ENCODE measurements at regions not wholly inside any gene's neighbourhood (a gene's known extent, or its start where the extent isn't known, plus 50 kb on each side); places are given as distances from the start of the nearest gene placed in this dataset.

- H3K4me3 ChIP-seq (ENCODE audit: low read depth, low read length) = no peak overlapping the region
- ChIA-PET CTCF (no interaction called here), POLR2A (no interaction called here)
- no peak for TF ChIP-seq CTCF (IDR thresholded peaks at IDR 0.05; ENCODE audit: insufficient read depth, low read length, missing control alignments)
- DNase-seq (ENCODE audit: low read depth, low spot score) = no peak
These were observed 287.9 kb upstream of the CDIN1 start for GRCh38 chr15:36291501-36291900.

- no peak for DNase-seq (ENCODE audit: low read depth, low spot score)
- CTCF ChIA-PET = interaction anchor here (1.0 kb wide), 1 partner anchor 14 kb away, joined by 3 read pairs; no protein-coding TSS in a partner anchor
- TF ChIP-seq CTCF (IDR thresholded peaks at IDR 0.05; ENCODE audit: insufficient read depth, low read length, missing control alignments) = no peak
- H3K4me3 ChIP-seq (ENCODE audit: low read depth, low read length) = no peak overlapping the region
- POLR2A ChIA-PET = no interaction called here
These were observed 285.1 kb upstream of the CDIN1 start for GRCh38 chr15:36294359-36294758.

GRCh38 chr15:36301947-36302346 lies 277.5 kb upstream of the CDIN1 start:
- ChIA-PET CTCF (no interaction called here), POLR2A (no interaction called here)
- DNase-seq (ENCODE audit: low read depth, low spot score) = no peak
- no peak for TF ChIP-seq CTCF (IDR thresholded peaks at IDR 0.05; ENCODE audit: insufficient read depth, low read length, missing control alignments)
- H3K4me3 ChIP-seq (ENCODE audit: low read depth, low read length) = no peak overlapping the region

GRCh38 chr15:36313021-36313420 lies 266.4 kb upstream of the CDIN1 start:
- no peak overlapping the region for H3K4me3 ChIP-seq (ENCODE audit: low read depth, low read length)
- ChIA-PET POLR2A (no interaction called here), CTCF (no interaction called here)
- TF ChIP-seq CTCF (IDR thresholded peaks at IDR 0.05; ENCODE audit: insufficient read depth, low read length, missing control alignments) = no peak
- no peak for DNase-seq (ENCODE audit: low read depth, low spot score)

GRCh38 chr15:36313736-36314280 lies 265.6 kb upstream of the CDIN1 start:
- TF ChIP-seq CTCF (IDR thresholded peaks at IDR 0.05; ENCODE audit: insufficient read depth, low read length, missing control alignments) = no peak
- H3K4me3 ChIP-seq (ENCODE audit: low read depth, low read length) = no peak overlapping the region
- DNase-seq (ENCODE audit: low read depth, low spot score) = no peak
- POLR2A ChIA-PET = no interaction called here
- CTCF ChIA-PET = no interaction called here

GRCh38 chr15:36315649-36316048 lies 263.8 kb upstream of the CDIN1 start:
- CTCF ChIA-PET = no interaction called here
- no peak for TF ChIP-seq CTCF (IDR thresholded peaks at IDR 0.05; ENCODE audit: insufficient read depth, low read length, missing control alignments)
- no peak overlapping the region for H3K4me3 ChIP-seq (ENCODE audit: low read depth, low read length)
- POLR2A ChIA-PET = no interaction called here
- DNase-seq (ENCODE audit: low read depth, low spot score) = no peak

Measured in AG04449 (cell line).